ENCODE measurements at regions not wholly inside any gene's neighbourhood (a gene's known extent, or its start where the extent isn't known, plus 50 kb on each side); places are given as distances from the start of the nearest gene placed in this dataset.

GRCh38 chr1:218090459-218090858, 194.6 kb upstream of the RRP15 start:
- H3K9me3 ChIP-seq (ENCODE audit: insufficient read depth, low read length, severe bottlenecking): no peaks in the 10 kb centered on the region
- no peak overlapping the region for H3K4me3 ChIP-seq (ENCODE audit: low read depth in 1 of 2, low read length in 2 of 2)
- no peak overlapping the region for H2AFZ ChIP-seq (ENCODE audit: low read depth, low read length)
- no peaks in the 10 kb centered on the region for H3K36me3 ChIP-seq (ENCODE audit: insufficient read depth, low read length)
- H4K20me1 ChIP-seq (ENCODE audit: insufficient read depth, low read length): no peaks in the 10 kb centered on the region
- no peak overlapping the region for H3K27ac ChIP-seq (ENCODE audit: low read length)
- TF ChIP-seq EZH2 (IDR thresholded peaks at IDR 0.05; ENCODE audit: borderline replicate concordance, low read depth, low read length, severe bottlenecking) (no peak), CTCF (IDR thresholded peaks at IDR 0.05; ENCODE audit: borderline replicate concordance, extremely low read depth, low read length, poor library complexity, severe bottlenecking) (no peak)
- no peaks in the 10 kb centered on the region for H3K27me3 ChIP-seq (ENCODE audit: insufficient read depth, low read length, poor library complexity)
- H3K9ac ChIP-seq (ENCODE audit: low read depth, low read length): no peak overlapping the region
- H3K4me1 ChIP-seq (ENCODE audit: insufficient read depth, low read length): no peaks in the 10 kb centered on the region
- ATAC-seq (ENCODE audit: insufficient read depth, low read depth): no peak
- H3K79me2 ChIP-seq (ENCODE audit: insufficient read depth, low read length): no peaks in the 10 kb centered on the region
- H3K4me2 ChIP-seq (ENCODE audit: insufficient read depth, low read length): no peak overlapping the region
- DNase-seq: no peak

GRCh38 chr1:218101409-218101808, 183.7 kb upstream of the RRP15 start:
- ATAC-seq (ENCODE audit: insufficient read depth, low read depth): no peak
- Histone ChIP-seq H3K27me3 (ENCODE audit: insufficient read depth, low read length, poor library complexity) (no peaks in the 10 kb centered on the region), H3K36me3 (ENCODE audit: insufficient read depth, low read length) (no peaks in the 10 kb centered on the region), H3K9ac (ENCODE audit: low read depth, low read length) (no peak overlapping the region), H3K27ac (ENCODE audit: low read length) (no peak overlapping the region), H3K4me3 (ENCODE audit: low read depth in 1 of 2, low read length in 2 of 2) (no peak overlapping the region), H3K4me1 (ENCODE audit: insufficient read depth, low read length) (no peaks in the 10 kb centered on the region), H2AFZ (ENCODE audit: low read depth, low read length) (no peak overlapping the region), H3K9me3 (ENCODE audit: insufficient read depth, low read length, severe bottlenecking) (no peaks in the 10 kb centered on the region), H3K79me2 (ENCODE audit: insufficient read depth, low read length) (no peaks in the 10 kb centered on the region), H4K20me1 (ENCODE audit: insufficient read depth, low read length) (no peaks in the 10 kb centered on the region), H3K4me2 (ENCODE audit: insufficient read depth, low read length) (no peak overlapping the region)
- DNase-seq: no peak
- TF ChIP-seq CTCF (IDR thresholded peaks at IDR 0.05; ENCODE audit: borderline replicate concordance, extremely low read depth, low read length, poor library complexity, severe bottlenecking) (no peak), EZH2 (IDR thresholded peaks at IDR 0.05; ENCODE audit: borderline replicate concordance, low read depth, low read length, severe bottlenecking) (no peak)

- DNase-seq: no peak
- Histone ChIP-seq H3K4me1 (ENCODE audit: insufficient read depth, low read length) (no peaks in the 10 kb centered on the region), H4K20me1 (ENCODE audit: insufficient read depth, low read length) (no peaks in the 10 kb centered on the region), H3K9me3 (ENCODE audit: insufficient read depth, low read length, severe bottlenecking) (no peaks in the 10 kb centered on the region), H2AFZ (ENCODE audit: low read depth, low read length) (no peak overlapping the region), H3K9ac (ENCODE audit: low read depth, low read length) (no peak overlapping the region), H3K79me2 (ENCODE audit: insufficient read depth, low read length) (no peaks in the 10 kb centered on the region), H3K27me3 (ENCODE audit: insufficient read depth, low read length, poor library complexity) (no peaks in the 10 kb centered on the region), H3K4me2 (ENCODE audit: insufficient read depth, low read length) (no peak overlapping the region), H3K36me3 (ENCODE audit: insufficient read depth, low read length) (no peaks in the 10 kb centered on the region), H3K4me3 (ENCODE audit: low read depth in 1 of 2, low read length in 2 of 2) (no peak overlapping the region), H3K27ac (ENCODE audit: low read length) (no peak overlapping the region)
- ATAC-seq (ENCODE audit: insufficient read depth, low read depth): no peak
- no peak for TF ChIP-seq CTCF (IDR thresholded peaks at IDR 0.05; ENCODE audit: borderline replicate concordance, extremely low read depth, low read length, poor library complexity, severe bottlenecking)
- TF ChIP-seq EZH2 (IDR thresholded peaks at IDR 0.05; ENCODE audit: borderline replicate concordance, low read depth, low read length, severe bottlenecking): no peak
These were observed 177.1 kb upstream of the RRP15 start for GRCh38 chr1:218108034-218108433.

GRCh38 chr1:218112862-218113261, 172.2 kb upstream of the RRP15 start:
- DNase-seq: no peak
- H2AFZ ChIP-seq (ENCODE audit: low read depth, low read length): no peak overlapping the region
- no peak for TF ChIP-seq EZH2 (IDR thresholded peaks at IDR 0.05; ENCODE audit: borderline replicate concordance, low read depth, low read length, severe bottlenecking)
- TF ChIP-seq CTCF (IDR thresholded peaks at IDR 0.05; ENCODE audit: borderline replicate concordance, extremely low read depth, low read length, poor library complexity, severe bottlenecking): no peak
- H3K9me3 ChIP-seq (ENCODE audit: insufficient read depth, low read length, severe bottlenecking): peaks cover 3% of the 10 kb centered on the region
- no peak overlapping the region for H3K4me2 ChIP-seq (ENCODE audit: insufficient read depth, low read length)
- no peaks in the 10 kb centered on the region for H3K4me1 ChIP-seq (ENCODE audit: insufficient read depth, low read length)
- H3K79me2 ChIP-seq (ENCODE audit: insufficient read depth, low read length): no peaks in the 10 kb centered on the region
- H4K20me1 ChIP-seq (ENCODE audit: insufficient read depth, low read length): no peaks in the 10 kb centered on the region
- no peak overlapping the region for H3K9ac ChIP-seq (ENCODE audit: low read depth, low read length)
- no peak overlapping the region for H3K4me3 ChIP-seq (ENCODE audit: low read depth in 1 of 2, low read length in 2 of 2)
- ATAC-seq (ENCODE audit: insufficient read depth, low read depth): no peak
- no peaks in the 10 kb centered on the region for H3K27me3 ChIP-seq (ENCODE audit: insufficient read depth, low read length, poor library complexity)
- no peaks in the 10 kb centered on the region for H3K36me3 ChIP-seq (ENCODE audit: insufficient read depth, low read length)
- H3K27ac ChIP-seq (ENCODE audit: low read length): no peak overlapping the region

Measured in DND-41 (cell line).